ENCODE measurements at regions not wholly inside any gene's neighbourhood (a gene's known extent, or its start where the extent isn't known, plus 50 kb on each side); places are given as distances from the start of the nearest gene placed in this dataset.

DNA sequence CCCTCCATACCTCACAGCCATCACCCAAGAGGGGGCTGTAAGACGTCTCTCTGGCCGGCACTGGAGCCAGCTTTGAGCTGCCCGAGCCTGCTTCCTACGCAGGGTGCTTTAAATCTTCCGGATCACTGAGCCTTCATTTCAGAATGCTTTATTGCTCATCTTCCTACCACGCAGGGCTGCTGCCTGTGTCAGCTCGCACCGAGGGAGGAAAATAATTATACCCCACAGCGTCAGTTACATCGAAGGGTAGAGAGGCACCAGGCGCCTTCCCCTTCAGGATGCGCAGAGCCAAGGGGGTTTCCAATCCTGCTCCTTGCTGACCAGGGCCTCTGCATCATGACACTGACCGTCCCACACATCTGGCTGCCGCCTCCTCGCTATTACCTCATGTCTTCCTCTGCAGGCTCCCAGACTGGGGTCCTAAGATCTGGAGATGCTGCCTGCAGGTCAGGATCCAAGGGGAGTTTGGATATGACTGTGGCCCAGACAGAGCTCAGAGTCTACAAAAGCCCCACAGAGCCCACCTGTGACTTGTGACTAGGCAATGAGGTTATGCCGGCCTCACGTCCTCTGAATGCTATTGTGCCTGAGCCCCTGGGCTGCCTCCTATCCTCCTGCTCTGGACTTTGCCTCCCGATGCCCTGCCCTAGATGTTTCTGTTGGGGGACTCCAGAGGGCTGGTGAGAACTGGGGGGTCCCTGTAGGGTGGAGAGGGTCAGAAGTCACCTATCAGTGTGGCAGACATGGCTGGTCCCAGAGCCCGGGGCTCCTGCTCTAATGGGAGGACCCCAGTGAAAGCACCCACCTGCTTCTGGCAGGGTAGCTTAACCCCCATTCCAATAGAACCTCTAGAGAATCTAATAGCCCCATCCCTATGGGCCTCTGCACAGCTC lies 220.3 kb upstream of the RTL1 start:
- Histone ChIP-seq H4K20me1 (ENCODE audit: insufficient read depth, low read length) (no peaks in the 10 kb centered on the region; the same call in 1 of the 2 replicates), H2AFZ (replicated peaks; ENCODE audit: low read length, poor library complexity) (no peak overlapping the region), H4K5ac (ENCODE audit: low read depth, low read length) (no peak overlapping the region), H2AK9ac (replicated peaks; ENCODE audit: low read depth, low read length, poor library complexity) (no peak overlapping the region), H3K9ac (ENCODE audit: low read depth, low read length) (no peak overlapping the region), H4K8ac (ENCODE audit: low read depth in 2 of 2, low read length in 2 of 2) (no peak overlapping the region), H3K9me1 (ENCODE audit: insufficient read depth, low read length) (no peaks in the 10 kb centered on the region), H3K36me3 (ENCODE audit: control insufficient read depth, insufficient read depth, low read length) (no peaks in the 10 kb centered on the region), H3K18ac (ENCODE audit: low read depth, low read length) (no peak overlapping the region), H2BK120ac (ENCODE audit: low read depth, low read length) (no peak overlapping the region), H3K14ac (replicated peaks; ENCODE audit: low read depth, low read length) (no peak overlapping the region), H4K91ac (ENCODE audit: insufficient read depth, low read depth, low read length) (no peak overlapping the region), H3K4ac (ENCODE audit: low read depth, low read length) (no peak overlapping the region), H2AK5ac (ENCODE audit: low read depth, low read length) (no peak overlapping the region), H3K23ac (ENCODE audit: low read depth, low read length) (no peak overlapping the region), H2BK20ac (ENCODE audit: low read depth, low read length) (no peak overlapping the region), H3K27ac (ENCODE audit: insufficient read depth, low read length) (no peak overlapping the region), H3K56ac (ENCODE audit: extremely low read depth, insufficient read depth, low read length) (no peak overlapping the region), H3K79me1 (ENCODE audit: low read depth in 1 of 2, low read length in 2 of 2) (no peaks in the 10 kb centered on the region), H3K4me1 (ENCODE audit: control insufficient read depth, insufficient read depth, low read length) (no peaks in the 10 kb centered on the region), H2BK15ac (ENCODE audit: low read depth, low read length) (no peak overlapping the region), H3K9me3 (ENCODE audit: control insufficient read depth, insufficient read depth, low read length) (peaks cover 3% of the 10 kb centered on the region; the same call in 1 of the 2 replicates), H3K4me3 (ENCODE audit: insufficient read depth, low read depth, low read length) (no peak overlapping the region), H3K27me3 (ENCODE audit: control insufficient read depth, insufficient read depth, low read length) (peaks cover 11% of the 10 kb centered on the region; the same call in 1 of the 2 replicates), H3K4me2 (ENCODE audit: low read depth, low read length) (no peak overlapping the region), H2BK5ac (ENCODE audit: low read depth, low read length, poor library complexity, severe bottlenecking) (no peak overlapping the region)
- WGBS, 2 experiments (ENCODE audit: extremely low coverage in 2 of 2, insufficient read length in 1 of 2) = 74% methylated on average over 8 of the region's 19 CpGs; no CpG with 5 or more reads in 1 of the 2 experiments
- TF ChIP-seq CHD1 (IDR thresholded peaks at IDR 0.05; ENCODE audit: low read depth, low read length) (no peak), POLR2A (IDR thresholded peaks at IDR 0.05; ENCODE audit: low read depth, low read length) (no peak), RFX5 (IDR thresholded peaks at IDR 0.05; ENCODE audit: low read depth, low read length) (no peak), CEBPB (IDR thresholded peaks at IDR 0.05; ENCODE audit: low read depth, low read length) (no peak)
- TF ChIP-seq, protein P1, sequence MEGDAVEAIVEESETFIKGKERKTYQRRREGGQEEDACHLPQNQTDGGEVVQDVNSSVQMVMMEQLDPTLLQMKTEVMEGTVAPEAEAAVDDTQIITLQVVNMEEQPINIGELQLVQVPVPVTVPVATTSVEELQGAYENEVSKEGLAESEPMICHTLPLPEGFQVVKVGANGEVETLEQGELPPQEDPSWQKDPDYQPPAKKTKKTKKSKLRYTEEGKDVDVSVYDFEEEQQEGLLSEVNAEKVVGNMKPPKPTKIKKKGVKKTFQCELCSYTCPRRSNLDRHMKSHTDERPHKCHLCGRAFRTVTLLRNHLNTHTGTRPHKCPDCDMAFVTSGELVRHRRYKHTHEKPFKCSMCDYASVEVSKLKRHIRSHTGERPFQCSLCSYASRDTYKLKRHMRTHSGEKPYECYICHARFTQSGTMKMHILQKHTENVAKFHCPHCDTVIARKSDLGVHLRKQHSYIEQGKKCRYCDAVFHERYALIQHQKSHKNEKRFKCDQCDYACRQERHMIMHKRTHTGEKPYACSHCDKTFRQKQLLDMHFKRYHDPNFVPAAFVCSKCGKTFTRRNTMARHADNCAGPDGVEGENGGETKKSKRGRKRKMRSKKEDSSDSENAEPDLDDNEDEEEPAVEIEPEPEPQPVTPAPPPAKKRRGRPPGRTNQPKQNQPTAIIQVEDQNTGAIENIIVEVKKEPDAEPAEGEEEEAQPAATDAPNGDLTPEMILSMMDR (conservative IDR thresholded peaks at IDR 0.05; ENCODE audit: low read depth, low read length) = no peak
- POLR2A ChIA-PET (ENCODE audit: unreplicated experiment) = interaction anchor here (0.6 kb wide), 1 partner anchor 26 kb away, joined by 3 read pairs; no protein-coding TSS in a partner anchor
- CTCF ChIA-PET = no interaction called here
- no TSS peak for BruUV-seq (replicated peaks)
- DNase-seq (no peak), ATAC-seq (ENCODE audit: low read depth) (no peak)
- in situ Hi-C loops (cut with MboI; ENCODE audit: low sequenced_read_pairs) (no loop called here), dilution Hi-C loops (cut with HindIII; ENCODE audit: low sequenced_read_pairs, unreplicated experiment) (no loop called here), intact Hi-C loops (cut with micrococcal nuclease) (no loop called here)
